ENCODE measurements at regions not wholly inside any gene's neighbourhood (a gene's known extent, or its start where the extent isn't known, plus 50 kb on each side); places are given as distances from the start of the nearest gene placed in this dataset.

GRCh38 chrX:40471965-40472648 lies 108.7 kb upstream of the ATP6AP2 start:
- DNase-seq (ENCODE audit: low read depth) = peak; percentile 24
- TF ChIP-seq CTCF (conservative IDR thresholded peaks at IDR 0.05; ENCODE audit: control insufficient read depth, insufficient read depth, low read depth, low read length) = no peak
- H3K4me3 ChIP-seq (ENCODE audit: control insufficient read depth, low read depth, low read length) = no peak overlapping the region

- DNase-seq (ENCODE audit: low read depth) = no peak
Observed at GRCh38 chrX:40470830-40471429, 109.8 kb upstream of the ATP6AP2 start.

GRCh38 chrX:40469316-40469715 lies 111.5 kb upstream of the ATP6AP2 start:
- no peak overlapping the region for H3K4me3 ChIP-seq (ENCODE audit: control insufficient read depth, low read depth, low read length)
- no peak for TF ChIP-seq CTCF (conservative IDR thresholded peaks at IDR 0.05; ENCODE audit: control insufficient read depth, insufficient read depth, low read depth, low read length)
- no peak for DNase-seq (ENCODE audit: low read depth)

More at GRCh38 chrX:40470830-40471429, 109.8 kb upstream of the ATP6AP2 start:
- no peak for TF ChIP-seq CTCF (conservative IDR thresholded peaks at IDR 0.05; ENCODE audit: control insufficient read depth, insufficient read depth, low read depth, low read length)
- no peak overlapping the region for H3K4me3 ChIP-seq (ENCODE audit: control insufficient read depth, low read depth, low read length)

GRCh38 chrX:40468033-40468846 lies 112.5 kb upstream of the ATP6AP2 start:
- H3K4me3 ChIP-seq (ENCODE audit: control insufficient read depth, low read depth, low read length) = no peak overlapping the region
- peak; percentile 8 for TF ChIP-seq CTCF (conservative IDR thresholded peaks at IDR 0.05; ENCODE audit: control insufficient read depth, insufficient read depth, low read depth, low read length)
- DNase-seq (ENCODE audit: low read depth) = peak; percentile 11

GRCh38 chrX:40467454-40467853 lies 113.3 kb upstream of the ATP6AP2 start:
- no peak for TF ChIP-seq CTCF (conservative IDR thresholded peaks at IDR 0.05; ENCODE audit: control insufficient read depth, insufficient read depth, low read depth, low read length)
- no peak for DNase-seq (ENCODE audit: low read depth)
- no peak overlapping the region for H3K4me3 ChIP-seq (ENCODE audit: control insufficient read depth, low read depth, low read length)

- H3K4me3 ChIP-seq (ENCODE audit: control insufficient read depth, low read depth, low read length) = no peak overlapping the region
- TF ChIP-seq CTCF (conservative IDR thresholded peaks at IDR 0.05; ENCODE audit: control insufficient read depth, insufficient read depth, low read depth, low read length) = no peak
- peak; percentile 1 for DNase-seq (ENCODE audit: low read depth)
Observed at GRCh38 chrX:40465735-40466551, 114.8 kb upstream of the ATP6AP2 start.

All from fibroblast of mammary gland (primary cell).